HCT116 (cell line): ENCODE measurements at regions not wholly inside any gene's neighbourhood (a gene's known extent, or its start where the extent isn't known, plus 50 kb on each side); places are given as distances from the start of the nearest gene placed in this dataset.
"Not testable (repeated sequence)": the region's sequence is repeated elsewhere in the genome, so short reads cannot be mapped to it uniquely, and the experiment has no call there.

Experiments used
- ATAC-seq: fragments of 200-7000 bp; cut with Tn5 transposase; 2 replicates; pipeline ENCODE4 v1.9.1; 2020; ENCODE audit warnings: mild to moderate bottlenecking, moderate library complexity
- BruUV-seq: library from RNA; stranded (reverse); fragments of 400-500 nt; replicated peaks from 2 replicates; lab custom pipeline; 2021; lab: Mats Ljungman, UMichigan
- CTCF ChIA-PET: fragments of 300-600 bp; sonication (Branson Sonifier 250); formaldehyde crosslinking; loops from one replicate; lab custom pipeline; 2021; ENCODE audit warnings: antibody characterized with exemption; lab: Charles Lee
- POLR2A ChIA-PET: fragments of 300-600, 350-600 bp; sonication (Branson Sonifier 250); formaldehyde crosslinking; loops from one replicate; lab custom pipeline; 2021; ENCODE audit warnings: antibody characterized with exemption; lab: Charles Lee
- RAD21 ChIA-PET, 2 experiments: fragments of 300-600 bp; sonication (Branson Sonifier 250); formaldehyde crosslinking; loops; one replicate each; lab custom pipeline; 2023; ENCODE audit warnings: low total read pairs in 2 of 2; ENCODE audit not compliant: uncharacterized antibody in 2 of 2, unreplicated experiment in 2 of 2, low non-redundant PET in 1 of 2; lab: Charles Lee
- DNase-seq: peaks from one replicate; pipeline ENCODE4 v3.0.0-alpha.2; 2010; ENCODE audit warnings: low read depth, low spot score
- H2AFZ ChIP-seq: fragments of 200-600 bp; shearing (Covaris generic), sonication (generic); 2 replicates; pipeline ENCODE4 v1.6.1; 2017; ENCODE audit warnings: low read depth, mixed run types, mixed read lengths, antibody characterized with exemption, low read length; ENCODE audit not compliant: poor library complexity, severe bottlenecking
- H3K27ac ChIP-seq: 2 replicates; pipeline ENCODE4 v1.5.1; 2012; ENCODE audit warnings: low read depth, low read length
- H3K27me3 ChIP-seq: fragments of 200-600 bp; sonication (generic); 2 replicates; pipeline ENCODE4 v1.6.1; 2016; ENCODE audit warnings: mixed run types, low read length, mixed read lengths; ENCODE audit not compliant: insufficient read depth
- H3K36me3 ChIP-seq, 2 experiments: fragments of 200-500 bp in 1 of 2; fragments of 200-600 bp in 1 of 2; sonication (Bioruptor generic) in 1 of 2; sonication (generic) in 1 of 2; 2 replicates each; pipeline versions ENCODE4 v1.5.1 to v1.6.1; 2014 to 2016; ENCODE audit warnings: low read length in 2 of 2, inconsistent platforms in 1 of 2, mixed read lengths in 1 of 2, mixed run types in 1 of 2; ENCODE audit not compliant: insufficient read depth in 2 of 2, control insufficient read depth in 1 of 2
- H3K4me1 ChIP-seq, 2 experiments: fragments of 200-600 bp in 1 of 2; sonication (generic) in 1 of 2; 2 replicates each; pipeline versions ENCODE4 v1.5.1 to v1.6.1; 2012 to 2017; ENCODE audit warnings: low read length in 2 of 2, inconsistent platforms in 1 of 2, mild to moderate bottlenecking in 1 of 2, mixed read lengths in 1 of 2, mixed run types in 1 of 2, moderate library complexity in 1 of 2; ENCODE audit not compliant: insufficient read depth in 2 of 2, control insufficient read depth in 1 of 2
- H3K4me2 ChIP-seq: fragments of 200-600 bp; sonication (generic); 2 replicates; pipeline ENCODE4 v1.6.1; 2017; ENCODE audit warnings: mixed run types, low read length, mixed read lengths
- H3K4me3 ChIP-seq, 2 experiments: fragments of 200-600 bp in 1 of 2; sonication (generic) in 1 of 2; replicated peaks in 1 of 2; 2 replicates each; pipeline ENCODE4 v1.5.1; 2011 to 2016; ENCODE audit warnings: low read length in 2 of 2, control low read depth in 1 of 2, low read depth in 1 of 2, mild to moderate bottlenecking in 1 of 2, mixed read lengths in 1 of 2, mixed run types in 1 of 2
- H3K79me2 ChIP-seq: fragments of 200-600 bp; sonication (generic); 2 replicates; pipeline ENCODE4 v1.6.1; 2017; ENCODE audit warnings: mild to moderate bottlenecking, mixed run types, low read length, moderate library complexity, mixed read lengths; ENCODE audit not compliant: insufficient read depth
- H3K9ac ChIP-seq: fragments of 200-600 bp; sonication (generic); 2 replicates; pipeline ENCODE4 v1.6.1; 2016; ENCODE audit warnings: low read length, mixed read lengths
- H3K9me2 ChIP-seq: fragments of 200-600 bp; sonication (generic), shearing (Covaris generic); 2 replicates; pipeline ENCODE4 v1.6.1; 2017; ENCODE audit warnings: mixed run types, mild to moderate bottlenecking, moderate library complexity; ENCODE audit not compliant: insufficient read depth
- H3K9me3 ChIP-seq, 2 experiments: fragments of 200-500 bp in 1 of 2; fragments of 200-600 bp in 1 of 2; sonication (Bioruptor generic) in 1 of 2; sonication (generic) in 1 of 2; 2 replicates each; pipeline ENCODE4 v1.6.1; 2014 to 2017; ENCODE audit warnings: low read length in 2 of 2, mixed read lengths in 2 of 2, inconsistent platforms in 1 of 2, low read depth in 1 of 2, mild to moderate bottlenecking in 1 of 2, mixed run types in 1 of 2, moderate library complexity in 1 of 2; ENCODE audit not compliant: control insufficient read depth in 1 of 2, insufficient read depth in 1 of 2
- H4K20me1 ChIP-seq: fragments of 200-600 bp; sonication (generic), shearing (Covaris generic); 2 replicates; pipeline ENCODE4 v1.6.1; 2017; ENCODE audit warnings: mixed run types, mild to moderate bottlenecking, moderate library complexity; ENCODE audit not compliant: insufficient read depth
- CBX3 ChIP-seq: IDR thresholded peaks from 2 replicates; pipeline ENCODE4 v1.6.1; 2012; ENCODE audit warnings: low read depth
- EGR1 ChIP-seq: IDR thresholded peaks from 2 replicates; pipeline ENCODE4 v1.6.1; 2012; ENCODE audit warnings: low read depth
- ELF1 ChIP-seq: IDR thresholded peaks from 2 replicates; pipeline ENCODE4 v1.6.1; 2012; ENCODE audit warnings: low read depth, borderline replicate concordance
- JUND ChIP-seq: IDR thresholded peaks from 2 replicates; pipeline ENCODE4 v1.6.1; 2012
- RAD21 ChIP-seq: IDR thresholded peaks from 2 replicates; pipeline ENCODE4 v1.6.1; 2012; ENCODE audit warnings: low read depth, mild to moderate bottlenecking
- SP1 ChIP-seq: IDR thresholded peaks from 2 replicates; pipeline ENCODE4 v1.6.1; 2012; ENCODE audit warnings: low read depth
- SRF ChIP-seq: IDR thresholded peaks from 2 replicates; pipeline ENCODE4 v1.6.1; 2012; ENCODE audit warnings: low read depth
- TCF7L2 ChIP-seq: IDR thresholded peaks from 2 replicates; pipeline ENCODE4 v1.7.0; 2011; ENCODE audit warnings: borderline replicate concordance, inconsistent platforms; ENCODE audit not compliant: insufficient read depth, insufficient read length; ENCODE audit errors: extremely low read depth
- intact Hi-C: fragments of 100-400 bp; cut with micrococcal nuclease; formaldehyde crosslinking; loops from 2 replicates; pipeline ENCODE4 v1.10.0; 2022
- TF ChIP-seq, protein P1 (sequence below): IDR thresholded peaks from 2 replicates; pipeline ENCODE4 v1.6.1; 2011; ENCODE audit warnings: mild to moderate bottlenecking, low read length, moderate library complexity; ENCODE audit not compliant: insufficient replicate concordance; ENCODE audit errors: extremely low read depth

DNA sequence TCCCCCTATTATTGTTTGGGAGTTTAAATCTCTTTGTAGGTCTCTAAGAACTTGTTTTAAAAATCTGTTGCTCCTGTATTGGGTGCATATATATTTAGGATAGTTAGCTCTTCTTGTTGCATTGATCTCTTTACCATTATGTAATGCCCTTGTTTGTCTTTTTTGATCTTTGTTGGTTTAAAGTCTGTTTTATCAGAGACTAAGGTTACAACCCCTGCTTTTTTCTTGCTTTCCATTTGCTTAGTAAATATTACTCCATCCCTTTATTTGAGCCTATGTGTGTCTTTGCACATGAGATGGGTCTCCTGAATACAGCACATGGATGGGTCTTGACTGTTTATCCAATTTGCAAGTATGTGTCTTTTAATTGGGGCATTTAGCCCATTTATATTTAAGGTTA, 267.4 kb downstream of the ZWINT start:
- H3K27ac ChIP-seq, H4K20me1 ChIP-seq, H3K4me1 ChIP-seq, H2AFZ ChIP-seq, H3K4me3 ChIP-seq, DNase-seq, RAD21 ChIA-PET, H3K9me2 ChIP-seq, H3K4me2 ChIP-seq, ATAC-seq, CTCF ChIA-PET, BruUV-seq, POLR2A ChIA-PET, H3K27me3 ChIP-seq, H3K36me3 ChIP-seq, intact Hi-C loops, H3K9ac ChIP-seq, H3K79me2 ChIP-seq: not testable (repeated sequence)
- H3K9me3 ChIP-seq, result peaks cover 7 to 13% of the 10 kb centered on the region in 2 experiments; a peak in 2 of 4 replicates

DNA sequence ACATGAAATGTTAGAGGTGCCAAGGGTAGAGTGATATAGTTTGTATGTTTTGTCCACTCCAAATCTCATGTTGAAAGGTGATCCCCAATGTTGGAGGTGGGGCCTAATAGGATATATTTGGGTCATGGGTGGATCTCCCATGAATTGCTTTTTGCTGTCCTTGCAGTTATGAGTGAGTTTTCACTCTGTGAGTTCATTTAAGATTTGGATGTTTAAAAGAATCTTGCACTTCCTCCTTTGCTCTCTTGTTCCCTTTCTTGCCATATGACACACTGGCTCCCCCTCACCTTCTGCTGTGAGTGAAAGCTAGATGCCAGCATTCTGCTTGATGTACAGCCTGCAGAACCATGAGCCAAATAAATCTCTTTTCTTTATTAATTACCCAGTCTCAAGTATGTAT, 269.2 kb downstream of the ZWINT start:
- Histone ChIP-seq H3K36me3 (no peaks in the 10 kb centered on the region), H4K20me1 (no peaks in the 10 kb centered on the region), H2AFZ (no peak overlapping the region), H3K9ac (no peak overlapping the region), H3K4me3 (no peak overlapping the region), H3K27ac (no peak overlapping the region), H3K9me3 (peaks cover 0 to 16% of the 10 kb centered on the region in 2 experiments; a peak in 2 of 4 replicates), H3K4me2 (no peak overlapping the region), H3K9me2 (no peaks in the 10 kb centered on the region), H3K27me3 (no peaks in the 10 kb centered on the region), H3K4me1 (no peaks in the 10 kb centered on the region), H3K79me2 (no peaks in the 10 kb centered on the region)
- intact Hi-C loops, result no loop called here
- no peak for DNase-seq
- ATAC-seq, result no peak
- ChIA-PET RAD21 (no interaction called here), POLR2A (no interaction called here), CTCF (no interaction called here)
- TF ChIP-seq TCF7L2 (no peak), SRF (no peak), JUND (no peak), CBX3 (no peak), SP1 (no peak), ELF1 (no peak), RAD21 (no peak), EGR1 (no peak)
- TF ChIP-seq, protein P1, sequence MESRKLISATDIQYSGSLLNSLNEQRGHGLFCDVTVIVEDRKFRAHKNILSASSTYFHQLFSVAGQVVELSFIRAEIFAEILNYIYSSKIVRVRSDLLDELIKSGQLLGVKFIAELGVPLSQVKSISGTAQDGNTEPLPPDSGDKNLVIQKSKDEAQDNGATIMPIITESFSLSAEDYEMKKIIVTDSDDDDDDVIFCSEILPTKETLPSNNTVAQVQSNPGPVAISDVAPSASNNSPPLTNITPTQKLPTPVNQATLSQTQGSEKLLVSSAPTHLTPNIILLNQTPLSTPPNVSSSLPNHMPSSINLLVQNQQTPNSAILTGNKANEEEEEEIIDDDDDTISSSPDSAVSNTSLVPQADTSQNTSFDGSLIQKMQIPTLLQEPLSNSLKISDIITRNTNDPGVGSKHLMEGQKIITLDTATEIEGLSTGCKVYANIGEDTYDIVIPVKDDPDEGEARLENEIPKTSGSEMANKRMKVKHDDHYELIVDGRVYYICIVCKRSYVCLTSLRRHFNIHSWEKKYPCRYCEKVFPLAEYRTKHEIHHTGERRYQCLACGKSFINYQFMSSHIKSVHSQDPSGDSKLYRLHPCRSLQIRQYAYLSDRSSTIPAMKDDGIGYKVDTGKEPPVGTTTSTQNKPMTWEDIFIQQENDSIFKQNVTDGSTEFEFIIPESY, result no peak
- BruUV-seq, result no TSS peak
